Keratinocyte (primary cell): ENCODE measurements at regions not wholly inside any gene's neighbourhood (a gene's known extent, or its start where the extent isn't known, plus 50 kb on each side); places are given as distances from the start of the nearest gene placed in this dataset.

Experiments used
- DNase-seq: peaks from one replicate; pipeline ENCODE4 v3.0.0-alpha.2; 2011; ENCODE audit warnings: low read depth, missing footprints, low spot score
- FAIRE-seq: peaks from 2 replicates; lab custom pipeline; 2011; peaks lifted over from hg19 to GRCh38; lab: Jason Lieb, UNC
- H2AFZ ChIP-seq: 2 replicates; pipeline ENCODE4 v1.6.0; 2012; ENCODE audit warnings: low read length, control low read depth, inconsistent platforms; ENCODE audit not compliant: control insufficient read depth
- H3K27ac ChIP-seq: 2 replicates; pipeline ENCODE4 v1.5.1; 2011; ENCODE audit warnings: low read length; ENCODE audit not compliant: control insufficient read depth, insufficient read depth
- H3K27me3 ChIP-seq: 3 replicates; pipeline ENCODE4 v1.6.0; 2011; ENCODE audit warnings: low read length; ENCODE audit not compliant: control insufficient read depth, insufficient read depth; ENCODE audit errors: extremely low read depth
- H3K36me3 ChIP-seq, 2 experiments: 2 replicates in 1 of 2; 3 replicates in 1 of 2; pipeline ENCODE4 v1.5.1; 2011; ENCODE audit warnings: low read length in 2 of 2, mild to moderate bottlenecking in 1 of 2; ENCODE audit not compliant: control insufficient read depth in 2 of 2, insufficient read depth in 2 of 2; ENCODE audit errors: extremely low read depth in 1 of 2
- H3K4me1 ChIP-seq: 3 replicates; pipeline ENCODE4 v1.5.1; 2011; ENCODE audit warnings: low read length; ENCODE audit not compliant: control insufficient read depth, insufficient read depth; ENCODE audit errors: extremely low read depth
- H3K4me2 ChIP-seq: 3 replicates; pipeline ENCODE4 v1.6.0; 2011; ENCODE audit warnings: low read depth, low read length; ENCODE audit not compliant: control insufficient read depth, insufficient read depth; ENCODE audit errors: extremely low read depth
- H3K4me3 ChIP-seq, 3 experiments: fragments of 200-600 bp in 1 of 3; sonication (generic) in 1 of 3; 2 replicates in 2 of 3; 3 replicates in 1 of 3; pipeline ENCODE4 v1.5.1; 2011 to 2016; ENCODE audit warnings: low read length in 3 of 3, mild to moderate bottlenecking in 3 of 3, control low read depth in 2 of 3, inconsistent platforms in 1 of 3, low read depth in 1 of 3, mixed read lengths in 1 of 3, mixed run types in 1 of 3, moderate library complexity in 1 of 3; ENCODE audit not compliant: control insufficient read depth in 2 of 3, insufficient read depth in 2 of 3; ENCODE audit errors: extremely low read depth in 1 of 3
- H3K79me2 ChIP-seq: 2 replicates; pipeline ENCODE4 v1.6.0; 2012; ENCODE audit warnings: low read length; ENCODE audit not compliant: control insufficient read depth, insufficient read depth
- H3K9ac ChIP-seq: 3 replicates; pipeline ENCODE4 v1.6.0; 2011; ENCODE audit warnings: low read length; ENCODE audit not compliant: control insufficient read depth, insufficient read depth; ENCODE audit errors: extremely low read depth
- H3K9me1 ChIP-seq: 3 replicates; pipeline ENCODE4 v1.6.0; 2011; ENCODE audit warnings: low read length; ENCODE audit not compliant: control insufficient read depth, insufficient read depth; ENCODE audit errors: extremely low read depth
- H3K9me3 ChIP-seq: 2 replicates; pipeline ENCODE4 v1.5.1; 2012; ENCODE audit warnings: low read depth, low read length; ENCODE audit not compliant: control insufficient read depth
- H4K20me1 ChIP-seq: 3 replicates; pipeline ENCODE4 v1.6.0; 2011; ENCODE audit warnings: low read length; ENCODE audit not compliant: control insufficient read depth, insufficient read depth; ENCODE audit errors: extremely low read depth
- EZH2 ChIP-seq: IDR thresholded peaks from one replicate; pipeline ENCODE4 v1.6.1; 2012; ENCODE audit warnings: inconsistent platforms, mild to moderate bottlenecking, low read length, moderate library complexity
- dilution Hi-C: fragments of 300-500 bp; cut with MboI; formaldehyde crosslinking; loops from one replicate; pipeline ENCODE4 v1.7.0; 2020; ENCODE audit warnings: low sequenced_read_pairs; ENCODE audit not compliant: extremely low pct_ligation_motif_present
- TF ChIP-seq, protein P1 (sequence below), 3 experiments: IDR thresholded peaks in 1 of 3; conservative IDR thresholded peaks in 1 of 3; optimal IDR thresholded peaks in 1 of 3; 2 replicates in 2 of 3; 3 replicates in 1 of 3; pipeline versions ENCODE3 to v1.5.1; 2011; ENCODE audit warnings: low read length in 3 of 3, mild to moderate bottlenecking in 3 of 3, moderate library complexity in 2 of 3, control low read depth in 1 of 3, inconsistent platforms in 1 of 3; ENCODE audit not compliant: insufficient read depth in 2 of 3; ENCODE audit errors: extremely low read depth in 1 of 3

- Histone ChIP-seq H3K27me3 (no peaks in the 10 kb centered on the region), H3K36me3 (no peaks in the 10 kb centered on the region), H4K20me1 (no peaks in the 10 kb centered on the region), H3K4me3 (no peak overlapping the region), H3K79me2 (no peaks in the 10 kb centered on the region), H3K9me1 (no peaks in the 10 kb centered on the region), H2AFZ (no peak overlapping the region), H3K4me1 (no peaks in the 10 kb centered on the region), H3K9me3 (no peaks in the 10 kb centered on the region), H3K9ac (no peak overlapping the region), H3K27ac (no peak overlapping the region), H3K4me2 (no peak overlapping the region)
- FAIRE-seq (no peak), DNase-seq (no peak)
- TF ChIP-seq, protein P1, sequence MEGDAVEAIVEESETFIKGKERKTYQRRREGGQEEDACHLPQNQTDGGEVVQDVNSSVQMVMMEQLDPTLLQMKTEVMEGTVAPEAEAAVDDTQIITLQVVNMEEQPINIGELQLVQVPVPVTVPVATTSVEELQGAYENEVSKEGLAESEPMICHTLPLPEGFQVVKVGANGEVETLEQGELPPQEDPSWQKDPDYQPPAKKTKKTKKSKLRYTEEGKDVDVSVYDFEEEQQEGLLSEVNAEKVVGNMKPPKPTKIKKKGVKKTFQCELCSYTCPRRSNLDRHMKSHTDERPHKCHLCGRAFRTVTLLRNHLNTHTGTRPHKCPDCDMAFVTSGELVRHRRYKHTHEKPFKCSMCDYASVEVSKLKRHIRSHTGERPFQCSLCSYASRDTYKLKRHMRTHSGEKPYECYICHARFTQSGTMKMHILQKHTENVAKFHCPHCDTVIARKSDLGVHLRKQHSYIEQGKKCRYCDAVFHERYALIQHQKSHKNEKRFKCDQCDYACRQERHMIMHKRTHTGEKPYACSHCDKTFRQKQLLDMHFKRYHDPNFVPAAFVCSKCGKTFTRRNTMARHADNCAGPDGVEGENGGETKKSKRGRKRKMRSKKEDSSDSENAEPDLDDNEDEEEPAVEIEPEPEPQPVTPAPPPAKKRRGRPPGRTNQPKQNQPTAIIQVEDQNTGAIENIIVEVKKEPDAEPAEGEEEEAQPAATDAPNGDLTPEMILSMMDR (optimal IDR thresholded peaks at IDR 0.05 in 1 of 3, IDR thresholded peaks at IDR 0.05 in 1 of 3, conservative IDR thresholded peaks at IDR 0.05 in 1 of 3; ENCODE audit: extremely low read depth in 1 of 3, insufficient read depth in 2 of 3, low read length in 3 of 3) = no peak
- dilution Hi-C loops = no loop called here
Measured at GRCh38 chr11:86891036-86891435, 64.2 kb downstream of the FZD4 start.

- H4K20me1 ChIP-seq = no peaks in the 10 kb centered on the region
- no peak overlapping the region for H3K4me3 ChIP-seq
- TF ChIP-seq, protein P1 (optimal IDR thresholded peaks at IDR 0.05 in 1 of 3, IDR thresholded peaks at IDR 0.05 in 1 of 3, conservative IDR thresholded peaks at IDR 0.05 in 1 of 3; ENCODE audit: extremely low read depth in 1 of 3, insufficient read depth in 2 of 3, low read length in 3 of 3) = no peak
- TF ChIP-seq EZH2 = no peak
- H3K79me2 ChIP-seq = no peaks in the 10 kb centered on the region
- no peaks in the 10 kb centered on the region for H3K9me1 ChIP-seq
- no peak for DNase-seq
- H2AFZ ChIP-seq = no peak overlapping the region
- no peaks in the 10 kb centered on the region for H3K9me3 ChIP-seq
- FAIRE-seq = no peak
- H3K27me3 ChIP-seq = no peaks in the 10 kb centered on the region
- H3K36me3 ChIP-seq = no peaks in the 10 kb centered on the region
- dilution Hi-C loops = no loop called here
- H3K4me2 ChIP-seq = no peak overlapping the region
- no peak overlapping the region for H3K27ac ChIP-seq
- no peaks in the 10 kb centered on the region for H3K4me1 ChIP-seq
- no peak overlapping the region for H3K9ac ChIP-seq
Measured at GRCh38 chr11:86893235-86893634, 62.0 kb downstream of the FZD4 start.
